Activated CD8-positive, alpha-beta memory T cell treated with anti-CD3 and anti-CD28 coated beads, Interleukin-2, amount 50 U/mL, for 48 hours (primary cell): ENCODE measurements at regions not wholly inside any gene's neighbourhood (a gene's known extent, or its start where the extent isn't known, plus 50 kb on each side); places are given as distances from the start of the nearest gene placed in this dataset.
"Not testable (repeated sequence)": the region's sequence is repeated elsewhere in the genome, so short reads cannot be mapped to it uniquely, and the experiment has no call there.

ENCODE experiments used
- DNase-seq: peaks from one replicate; pipeline ENCODE4 v3.0.0-alpha.2; 2020

DNA sequence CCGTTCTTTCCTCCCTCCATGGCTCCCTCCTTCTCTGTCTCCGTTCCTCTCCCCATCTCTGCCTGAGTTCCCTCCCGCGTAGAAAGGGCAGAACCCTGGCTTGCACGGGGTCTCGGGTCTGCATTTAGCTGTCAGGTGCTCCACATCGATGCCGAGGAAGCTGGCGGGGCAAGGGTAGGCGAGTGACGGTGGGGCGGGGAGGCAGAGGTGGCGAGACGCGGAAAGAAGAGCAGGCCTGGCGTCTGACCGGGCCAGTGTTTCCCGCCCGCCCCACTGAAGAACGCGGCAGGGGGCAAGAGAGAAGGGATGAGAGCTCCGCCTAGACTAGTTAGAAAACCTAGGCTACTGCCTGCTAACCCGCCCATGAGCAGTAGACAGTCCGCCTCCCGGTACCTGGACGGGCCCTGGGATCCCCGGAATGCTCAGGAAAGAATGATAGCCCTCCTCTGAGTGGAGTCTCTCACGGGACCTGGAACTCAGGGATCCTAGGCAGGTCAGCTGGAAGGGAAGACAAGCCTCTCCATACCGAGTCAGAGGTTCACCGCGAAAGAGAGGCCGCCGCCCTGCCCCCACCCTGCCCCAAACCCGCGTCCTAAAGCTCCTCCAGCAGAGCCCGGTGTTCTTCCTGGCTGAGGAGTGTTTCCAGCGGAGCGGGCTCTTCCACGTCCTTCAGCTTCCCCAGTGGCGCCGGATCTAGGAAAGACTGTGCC, 357.9 kb upstream of the DEFB115 start:
- not testable (repeated sequence) for DNase-seq

DNA sequence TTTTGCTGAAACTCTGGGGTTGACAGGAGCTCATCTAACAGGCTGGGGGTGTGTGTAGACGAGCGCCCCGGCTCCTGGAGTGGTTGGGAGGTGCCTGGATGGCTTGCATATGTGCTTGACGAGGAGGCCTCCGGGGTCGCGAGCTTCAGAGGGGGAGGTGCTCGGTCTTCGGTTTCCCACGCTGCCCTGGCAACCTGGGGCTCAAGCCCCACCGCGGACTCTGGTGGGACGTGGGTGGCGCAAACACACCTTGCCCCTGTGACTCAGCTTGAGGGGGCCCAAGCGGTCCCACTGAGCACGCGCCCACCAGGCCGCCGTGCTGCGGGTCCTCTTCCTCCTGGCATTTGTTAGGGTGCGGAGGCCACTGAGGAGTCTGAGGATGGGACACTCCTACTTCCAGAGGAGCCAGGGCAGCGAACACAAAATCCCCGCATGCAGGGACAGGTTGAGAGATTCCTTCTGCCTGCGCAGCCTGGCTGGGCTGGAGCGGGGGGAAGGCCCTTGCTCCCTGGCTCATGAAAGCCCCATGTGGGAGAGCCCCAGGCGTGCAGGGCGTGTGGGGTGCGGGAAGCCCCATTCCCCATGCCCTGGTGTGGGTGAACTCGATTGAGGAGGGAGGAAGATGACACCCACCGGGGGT, 357.3 kb upstream of the DEFB115 start:
- not testable (repeated sequence) for DNase-seq

DNA sequence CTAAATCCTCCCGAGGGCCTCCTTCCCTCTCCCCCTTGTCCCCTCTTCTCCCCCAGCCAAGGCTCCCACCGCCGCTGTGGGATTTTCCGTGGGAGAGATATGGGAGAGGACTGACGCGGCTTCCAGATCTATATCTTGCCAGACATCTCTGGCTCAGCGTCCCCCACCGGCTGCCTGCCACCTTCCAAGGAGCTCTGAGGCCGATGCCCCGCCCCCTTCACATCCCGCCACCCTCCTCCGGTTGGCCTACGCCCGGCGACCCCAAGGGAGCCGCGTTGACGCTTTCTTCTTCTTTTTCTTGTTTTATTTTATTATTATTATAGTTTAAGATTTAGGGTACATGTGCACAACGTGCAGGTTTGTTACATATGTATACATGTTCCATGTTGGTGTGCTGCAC, 352.2 kb upstream of the DEFB115 start:
- DNase-seq = not testable (repeated sequence)

DNA sequence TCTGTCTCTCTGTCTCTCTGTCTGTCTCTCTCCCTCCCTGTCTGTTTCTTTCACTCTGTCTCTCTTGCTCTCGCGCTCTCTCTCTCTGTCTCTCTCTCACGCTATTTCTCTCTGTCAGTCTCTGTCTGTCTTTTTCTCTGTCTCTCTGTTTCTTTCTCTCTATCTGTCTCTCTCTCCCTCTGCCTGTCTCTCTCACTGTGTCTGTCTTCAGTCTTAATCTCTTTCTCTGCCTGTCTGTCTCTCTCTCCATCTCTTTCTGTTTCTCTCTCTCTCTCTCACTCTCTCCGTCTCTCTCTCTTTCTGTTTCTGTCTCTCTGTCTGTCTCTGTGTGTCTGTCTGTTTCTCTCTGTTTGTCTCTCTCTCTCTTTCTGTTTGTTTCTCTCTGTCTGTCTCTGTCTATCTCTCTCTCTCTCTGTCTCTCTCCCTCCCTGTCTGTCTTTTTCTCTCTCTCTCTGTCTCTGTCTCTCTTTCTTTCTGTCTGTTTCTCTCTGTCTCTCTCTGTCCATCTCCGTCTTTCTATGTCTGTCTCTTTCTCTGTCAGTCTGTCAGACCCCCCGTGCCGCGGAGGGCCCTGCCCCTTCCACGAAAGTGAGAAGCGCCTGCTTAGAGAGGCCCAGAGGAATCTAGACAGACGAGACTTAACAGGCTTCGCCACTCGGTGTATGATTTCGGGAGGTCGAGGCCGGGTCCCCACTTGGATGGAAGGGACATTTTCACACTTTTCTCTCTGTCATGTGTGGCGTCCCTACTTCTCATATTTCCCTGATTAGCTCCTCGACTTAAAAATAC, 346.3 kb upstream of the DEFB115 start:
- DNase-seq = no peak

DNA sequence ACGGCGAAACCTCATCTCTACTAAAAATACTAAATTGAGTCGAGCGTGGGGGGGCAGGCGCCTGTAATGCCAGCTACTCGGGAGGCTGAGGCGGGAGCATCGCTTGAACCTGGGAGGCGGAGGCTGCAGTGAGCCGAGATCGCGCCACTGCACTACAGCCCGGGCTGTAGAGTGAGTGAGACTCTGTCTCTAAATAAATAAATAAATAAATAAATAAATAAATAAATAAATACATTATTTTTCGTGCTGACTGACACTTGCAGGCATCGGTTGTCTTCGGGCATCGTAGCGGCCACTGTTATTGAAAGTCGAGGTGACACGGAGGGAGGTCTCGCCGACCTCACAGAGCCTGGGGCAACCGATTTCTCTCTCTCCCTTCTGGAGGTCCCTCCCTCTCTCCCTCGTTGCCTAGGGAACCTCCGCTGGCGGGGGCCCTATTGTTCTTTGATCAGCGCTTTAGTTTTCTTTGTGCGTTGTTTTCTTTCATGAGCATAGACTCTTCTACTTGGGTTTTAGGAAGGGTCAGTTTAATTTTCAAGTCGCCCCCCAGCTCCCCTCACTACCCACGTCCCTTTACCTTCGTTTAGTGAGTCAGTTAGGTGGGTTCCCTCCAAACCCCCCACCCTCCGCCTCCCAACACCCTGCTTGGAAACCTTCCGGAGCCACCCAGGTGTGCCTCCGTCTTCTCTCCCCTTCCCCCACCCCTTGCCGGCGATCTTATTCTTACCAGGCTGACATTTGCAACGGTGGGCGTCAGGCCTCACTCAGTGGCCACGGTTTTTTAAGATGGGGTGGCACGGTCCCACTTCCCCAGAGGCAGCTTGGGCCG, 345.4 kb upstream of the DEFB115 start:
- DNase-seq = not testable (repeated sequence)

DNA sequence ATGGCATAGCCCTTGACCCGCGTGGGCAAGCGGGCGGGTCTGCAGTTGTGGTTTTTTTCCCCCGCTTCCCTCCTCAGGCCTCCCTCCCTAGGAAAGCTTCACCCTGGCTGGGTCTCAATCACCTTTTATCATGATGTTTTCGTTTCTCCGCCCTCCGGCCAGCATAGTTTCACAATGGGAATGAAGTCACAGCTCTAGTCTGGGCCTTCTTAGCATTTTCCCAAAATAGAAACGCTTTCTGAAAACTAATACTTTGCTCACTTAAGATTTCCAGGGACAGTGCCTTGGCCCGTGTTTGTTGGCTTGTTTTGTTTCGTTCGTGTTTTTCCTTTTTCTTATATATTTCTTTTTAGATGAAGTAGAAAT, 344.8 kb upstream of the DEFB115 start:
- DNase-seq = not testable (repeated sequence)

DNA sequence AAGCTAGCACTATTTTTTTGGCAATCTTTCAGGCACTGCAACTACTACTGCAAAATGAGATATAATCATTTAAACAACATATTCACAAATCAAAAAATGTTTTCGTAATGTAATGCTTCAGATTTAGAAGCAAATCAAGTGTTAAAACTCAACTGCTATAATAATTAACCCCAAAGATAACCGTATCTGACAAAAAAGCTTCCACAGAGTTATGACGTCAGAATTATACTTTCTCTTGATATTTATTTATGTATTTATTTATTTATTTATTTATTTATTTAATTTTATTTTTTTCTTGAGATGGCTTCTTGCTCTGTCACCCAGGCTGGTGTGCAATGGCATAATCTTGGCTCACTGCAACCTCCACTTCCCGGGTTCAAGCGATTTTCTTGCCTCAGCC, 341.1 kb upstream of the DEFB115 start:
- not testable (repeated sequence) for DNase-seq

DNA sequence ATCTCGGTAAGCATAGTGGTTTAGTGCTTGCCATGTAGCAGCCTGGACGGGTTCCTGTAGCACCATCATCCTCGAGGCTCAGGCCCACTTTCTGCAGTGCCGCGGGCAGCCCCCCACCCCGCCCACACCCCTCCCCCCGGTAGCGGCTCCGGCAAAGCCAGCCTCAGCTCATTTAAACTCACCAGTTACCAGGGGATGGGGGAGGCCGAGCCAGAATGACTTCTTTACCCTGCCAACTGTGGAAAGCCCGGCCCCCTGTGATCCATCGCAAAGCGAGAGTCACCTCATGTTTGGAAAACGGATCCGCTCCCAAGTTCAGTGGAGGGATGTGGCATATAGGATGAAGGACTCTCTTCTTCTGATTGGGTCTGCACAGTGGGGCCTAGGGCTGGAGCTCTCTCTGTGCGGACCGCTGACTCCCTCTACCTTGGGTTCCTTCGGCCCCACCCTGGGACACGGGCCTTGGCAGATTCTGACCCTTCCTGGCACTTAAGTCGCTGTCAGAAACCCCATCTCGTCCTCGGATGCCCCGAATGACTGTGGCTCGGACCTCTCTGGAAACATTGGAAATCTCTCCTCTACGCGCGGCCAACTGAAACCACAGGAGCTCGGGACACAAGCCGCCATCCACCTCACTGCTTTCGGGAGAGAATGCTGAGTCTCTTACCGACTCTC, 337.8 kb upstream of the DEFB115 start:
- no peak for DNase-seq

DNA sequence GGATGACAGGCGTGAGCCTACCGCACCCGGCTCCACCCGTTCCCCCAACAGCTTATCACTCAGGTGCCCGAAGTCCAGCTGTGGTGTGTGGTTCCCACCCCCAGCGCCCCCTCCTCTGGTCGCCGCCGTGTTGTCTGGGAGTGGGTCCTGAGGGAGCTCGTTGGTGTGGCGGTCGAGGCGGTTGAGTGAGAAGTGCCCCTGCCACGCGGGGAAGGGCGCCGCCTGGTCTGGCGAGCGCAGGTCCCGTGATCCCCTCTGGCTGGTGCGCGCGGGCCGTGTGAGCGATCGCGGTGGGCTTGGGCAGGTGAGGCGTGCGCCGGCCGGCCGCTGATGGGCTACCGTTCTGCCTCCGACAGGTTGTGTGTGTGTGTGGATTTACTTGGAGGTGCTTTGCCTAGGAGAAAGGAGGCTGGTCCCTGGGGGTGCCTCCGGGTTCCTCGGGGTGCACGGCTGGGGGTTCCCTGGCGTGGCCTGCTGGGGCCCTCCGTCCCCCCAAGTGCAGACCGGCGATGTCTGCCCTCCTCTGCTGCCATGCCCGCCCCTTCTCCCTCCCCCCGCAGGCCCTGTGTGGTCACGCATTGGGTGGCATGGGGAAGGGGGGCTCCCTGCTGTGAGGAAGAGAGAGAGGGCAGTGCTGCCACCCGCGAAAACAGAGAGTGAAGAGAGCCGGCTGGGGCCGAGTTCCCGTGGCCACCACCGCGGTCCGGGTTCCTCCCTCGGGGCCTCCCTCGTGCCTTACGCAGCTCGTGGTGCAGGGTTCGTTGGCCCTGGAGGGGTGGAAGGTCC, 336.0 kb upstream of the DEFB115 start:
- no peak for DNase-seq

DNA sequence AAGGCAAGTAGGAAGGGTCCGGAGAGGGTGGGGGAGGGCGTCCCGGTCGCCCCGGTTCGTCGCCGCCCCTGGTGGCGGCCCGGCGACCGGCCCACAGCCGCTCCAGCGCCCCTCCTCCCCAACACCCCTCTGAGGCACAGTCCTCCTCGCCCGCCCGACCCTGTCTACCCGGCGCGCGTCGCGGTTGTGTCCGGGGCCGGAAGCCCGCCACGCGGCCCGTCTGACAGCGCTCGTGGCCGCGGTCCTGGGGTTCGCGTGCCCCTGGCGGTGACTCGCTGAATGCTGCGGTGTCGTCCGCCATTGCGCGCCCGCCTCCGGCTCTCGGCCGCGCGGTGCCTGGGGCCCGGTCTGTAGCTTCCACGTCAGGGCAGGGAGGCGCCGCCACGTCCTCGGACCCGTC, 335.3 kb upstream of the DEFB115 start:
- no peak for DNase-seq

DNA sequence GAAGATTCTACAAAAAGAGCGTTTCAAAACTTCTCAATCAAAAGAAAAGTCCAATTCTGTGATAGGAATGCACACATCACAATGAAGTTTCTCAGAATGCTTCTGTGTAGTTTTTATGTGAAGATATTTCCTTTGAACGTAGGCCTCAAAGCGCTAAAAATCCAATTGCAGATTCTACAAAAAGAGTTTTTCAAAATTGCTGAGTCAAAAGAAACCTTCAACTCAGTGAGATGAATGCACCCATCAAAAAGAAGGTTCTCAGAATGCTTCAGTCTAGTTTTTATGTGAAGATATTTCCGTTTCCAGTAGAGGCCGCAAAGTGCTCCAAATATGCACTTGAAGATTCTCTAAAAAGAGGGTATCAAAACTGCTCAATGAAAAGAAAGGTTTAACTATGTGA, 319.7 kb upstream of the DEFB115 start:
- DNase-seq = no peak

DNA sequence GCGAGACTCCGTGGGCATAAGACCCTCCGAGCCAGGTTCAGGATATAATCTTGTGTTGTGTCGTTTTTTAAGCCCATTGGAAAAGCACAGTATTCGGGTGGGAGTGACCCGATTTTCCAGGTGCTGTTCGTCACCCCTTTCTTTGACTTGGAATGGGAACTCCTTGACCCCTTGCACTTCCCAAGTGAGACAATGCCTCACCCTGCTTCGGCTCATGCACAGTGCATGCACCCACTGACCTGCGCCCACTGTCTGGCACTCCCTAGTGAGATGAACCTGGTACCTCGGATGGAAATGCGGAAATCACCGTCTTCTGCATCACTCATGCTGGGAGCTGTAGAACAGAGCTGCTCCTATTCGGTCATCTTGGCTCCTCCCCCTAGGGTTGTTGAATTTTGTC, 307.7 kb upstream of the DEFB115 start:
- no peak for DNase-seq

DNA sequence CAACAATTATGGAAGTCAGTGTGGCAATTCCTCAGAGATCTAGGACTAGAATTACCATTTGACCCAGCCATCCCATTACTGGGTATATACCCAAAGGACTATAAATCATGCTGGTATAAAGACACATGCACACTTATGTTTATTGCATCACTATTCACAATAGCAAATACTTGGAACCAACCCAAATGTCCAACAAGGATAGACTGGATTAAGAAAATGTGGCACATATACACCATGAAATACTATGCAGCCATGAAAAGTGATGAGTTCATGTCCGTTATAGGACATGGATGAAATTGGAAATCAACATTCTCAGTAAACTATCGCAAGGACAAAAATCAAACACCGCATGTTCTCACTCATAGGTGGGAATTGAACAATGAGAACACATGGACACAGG, 306.4 kb upstream of the DEFB115 start:
- not testable (repeated sequence) for DNase-seq

DNA sequence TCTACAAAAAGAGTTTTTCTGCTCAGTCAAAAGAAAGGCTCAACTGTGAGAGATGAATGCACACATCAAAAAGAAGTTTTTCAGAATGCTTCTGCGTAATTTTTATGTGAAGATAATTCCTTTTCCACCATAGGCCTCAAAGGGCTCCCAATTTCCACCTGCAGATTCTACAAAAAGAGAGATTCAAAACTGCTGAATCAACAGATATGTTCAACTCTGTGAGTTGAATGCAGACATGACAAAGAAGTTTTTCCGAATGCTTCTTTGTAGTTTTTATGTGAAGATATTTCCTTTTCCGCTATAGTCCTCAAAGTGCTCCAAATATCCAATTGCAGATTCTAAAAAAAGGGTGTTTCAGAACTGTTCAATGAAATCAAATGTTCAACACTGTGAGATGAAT, 300.8 kb upstream of the DEFB115 start:
- DNase-seq = not testable (repeated sequence)

DNA sequence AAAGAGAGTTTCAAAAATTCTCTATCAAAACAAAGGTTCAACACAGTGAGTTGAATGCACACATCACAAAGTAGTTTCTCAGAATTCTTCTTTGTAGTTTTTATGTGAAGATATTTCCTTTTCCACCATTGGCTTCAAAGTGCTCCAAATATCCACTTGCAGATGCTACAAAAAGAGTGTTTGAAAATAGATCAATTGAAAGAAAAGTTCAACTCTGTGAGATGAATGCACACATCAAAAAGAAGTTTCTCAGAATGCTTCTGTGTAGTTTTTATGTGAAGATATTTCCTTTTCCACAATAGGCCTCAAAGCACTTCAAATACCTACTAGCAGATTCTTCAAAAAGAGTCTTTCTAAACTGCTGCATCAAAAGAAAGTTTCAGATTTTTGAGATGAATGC, 298.3 kb upstream of the DEFB115 start:
- not testable (repeated sequence) for DNase-seq

DNA sequence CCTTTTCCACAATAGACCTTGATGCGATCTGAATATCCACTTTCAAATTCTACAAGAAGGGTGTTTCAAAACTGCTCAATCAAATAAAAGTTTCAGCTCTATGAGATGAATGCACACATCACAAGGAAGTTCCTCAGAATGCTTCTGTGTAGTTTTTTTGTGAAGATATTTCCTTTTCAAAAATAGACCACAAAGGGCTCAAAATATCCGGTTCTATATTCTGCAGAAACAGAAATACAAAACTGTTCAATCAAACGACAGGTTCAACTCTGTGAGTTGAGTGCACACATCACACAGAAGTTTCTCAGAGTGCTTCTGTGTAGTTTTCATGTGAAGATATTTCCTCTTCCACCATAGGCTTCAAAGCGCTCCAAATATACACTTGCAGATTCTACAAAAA, 293.9 kb upstream of the DEFB115 start:
- DNase-seq = no peak

DNA sequence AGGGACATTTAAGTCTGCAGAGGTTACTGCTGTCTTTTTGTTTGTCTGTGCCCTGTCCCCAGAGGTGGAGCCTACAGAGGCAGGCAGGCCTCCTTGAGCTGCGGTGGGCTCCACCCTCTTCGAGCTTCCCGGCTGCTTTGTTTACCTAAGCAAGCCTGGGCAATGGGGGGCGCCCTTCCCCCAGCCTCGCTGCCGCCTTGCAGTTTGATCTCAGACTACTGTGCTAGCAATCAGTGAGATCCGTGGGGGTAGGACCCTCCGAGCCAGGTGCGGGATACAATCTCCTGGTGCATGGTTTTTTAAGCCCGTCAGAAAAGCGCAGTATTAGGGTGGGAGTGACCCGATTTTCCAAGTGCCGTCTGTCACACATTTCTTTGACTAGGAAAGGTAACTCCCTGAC, 281.6 kb upstream of the DEFB115 start:
- not testable (repeated sequence) for DNase-seq

DNA sequence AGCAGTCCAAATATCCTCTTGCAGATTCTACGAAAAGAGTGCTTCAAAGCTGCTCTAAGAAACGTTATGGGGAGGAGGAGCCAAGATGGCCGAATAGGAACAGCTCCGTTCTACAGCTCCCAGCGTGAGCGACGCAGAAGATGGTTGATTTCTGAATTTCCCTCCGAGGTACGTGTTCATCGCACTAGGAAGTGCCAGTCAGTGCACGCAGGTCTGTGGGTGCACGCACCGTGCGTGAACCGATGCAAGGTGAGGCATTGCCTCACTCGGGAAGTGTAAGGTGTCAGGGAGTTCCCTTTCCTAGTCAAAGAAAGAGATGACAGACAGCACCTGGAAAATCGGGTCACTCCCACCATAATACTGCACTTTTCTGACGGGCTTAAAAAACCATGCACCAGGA, 272.1 kb upstream of the DEFB115 start:
- DNase-seq = no peak
